ENCODE measurements at regions not wholly inside any gene's neighbourhood (a gene's known extent, or its start where the extent isn't known, plus 50 kb on each side); places are given as distances from the start of the nearest gene placed in this dataset.

GRCh38 chr12:88409257-88409656 is 171.0 kb downstream of the KITLG start:
- TF ChIP-seq, protein P1, sequence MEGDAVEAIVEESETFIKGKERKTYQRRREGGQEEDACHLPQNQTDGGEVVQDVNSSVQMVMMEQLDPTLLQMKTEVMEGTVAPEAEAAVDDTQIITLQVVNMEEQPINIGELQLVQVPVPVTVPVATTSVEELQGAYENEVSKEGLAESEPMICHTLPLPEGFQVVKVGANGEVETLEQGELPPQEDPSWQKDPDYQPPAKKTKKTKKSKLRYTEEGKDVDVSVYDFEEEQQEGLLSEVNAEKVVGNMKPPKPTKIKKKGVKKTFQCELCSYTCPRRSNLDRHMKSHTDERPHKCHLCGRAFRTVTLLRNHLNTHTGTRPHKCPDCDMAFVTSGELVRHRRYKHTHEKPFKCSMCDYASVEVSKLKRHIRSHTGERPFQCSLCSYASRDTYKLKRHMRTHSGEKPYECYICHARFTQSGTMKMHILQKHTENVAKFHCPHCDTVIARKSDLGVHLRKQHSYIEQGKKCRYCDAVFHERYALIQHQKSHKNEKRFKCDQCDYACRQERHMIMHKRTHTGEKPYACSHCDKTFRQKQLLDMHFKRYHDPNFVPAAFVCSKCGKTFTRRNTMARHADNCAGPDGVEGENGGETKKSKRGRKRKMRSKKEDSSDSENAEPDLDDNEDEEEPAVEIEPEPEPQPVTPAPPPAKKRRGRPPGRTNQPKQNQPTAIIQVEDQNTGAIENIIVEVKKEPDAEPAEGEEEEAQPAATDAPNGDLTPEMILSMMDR (IDR thresholded peaks at IDR 0.05; ENCODE audit: borderline replicate concordance, extremely low read depth, low read length, poor library complexity, severe bottlenecking): no peak
- no peak for TF ChIP-seq EZH2 (IDR thresholded peaks at IDR 0.05; ENCODE audit: borderline replicate concordance, low read depth, low read length, severe bottlenecking)

Measured in DND-41 (cell line).